Common myeloid progenitor, CD34-positive (primary cell): ENCODE measurements at regions not wholly inside any gene's neighbourhood (a gene's known extent, or its start where the extent isn't known, plus 50 kb on each side); places are given as distances from the start of the nearest gene placed in this dataset.

Source experiments
- CTCF ChIA-PET: fragments of 350-600 bp; sonication (Branson Sonifier 250); formaldehyde crosslinking; loops from one replicate; lab custom pipeline; 2021; ENCODE audit warnings: antibody characterized with exemption; lab: Charles Lee
- POLR2A ChIA-PET: fragments of 350-600 bp; sonication (Branson Sonifier 250); formaldehyde crosslinking; loops from one replicate; lab custom pipeline; 2021; ENCODE audit warnings: antibody characterized with exemption; lab: Charles Lee
- DNase-seq, 3 donors: peaks; one replicate each; pipeline versions ENCODE4 v3.0.0 to v3.0.0-alpha.2; 2013
- H3K27ac ChIP-seq, 2 experiments: 1 replicate in 1 of 2; 2 replicates in 1 of 2; pipeline ENCODE4 v1.7.0; 2013; ENCODE audit warnings: inconsistent platforms in 2 of 2, low read length in 2 of 2, mild to moderate bottlenecking in 2 of 2, low read depth in 1 of 2, moderate library complexity in 1 of 2; ENCODE audit not compliant: severe bottlenecking in 2 of 2, insufficient read depth in 1 of 2, poor library complexity in 1 of 2
- H3K27me3 ChIP-seq, 5 experiments: replicated peaks in 2 of 5; 1 replicate in 3 of 5; 2 replicates in 2 of 5; pipeline versions ENCODE4 v1.6.1 to v1.7.0; 2013; ENCODE audit warnings: low read length in 4 of 5, mild to moderate bottlenecking in 2 of 5, moderate library complexity in 2 of 5, inconsistent platforms in 1 of 5; ENCODE audit not compliant: insufficient read depth in 5 of 5, control insufficient read depth in 4 of 5
- H3K36me3 ChIP-seq, 4 experiments: 1 replicate in 2 of 4; 2 replicates in 2 of 4; pipeline versions ENCODE4 v1.6.1 to v1.7.0; 2013; ENCODE audit warnings: low read length in 3 of 4, control low read depth in 1 of 4, mild to moderate bottlenecking in 1 of 4; ENCODE audit not compliant: control insufficient read depth in 4 of 4, insufficient read depth in 4 of 4
- H3K4me1 ChIP-seq, 4 experiments: 1 replicate in 3 of 4; 2 replicates in 1 of 4; pipeline versions ENCODE4 v1.6.1 to v1.7.1; 2013; ENCODE audit warnings: low read length in 3 of 4, mild to moderate bottlenecking in 3 of 4, control low read depth in 1 of 4, inconsistent platforms in 1 of 4, moderate library complexity in 1 of 4; ENCODE audit not compliant: control insufficient read depth in 4 of 4, insufficient read depth in 4 of 4; ENCODE audit errors: control extremely low read depth in 1 of 4
- H3K4me3 ChIP-seq, 7 experiments: 1 replicate in 4 of 7; 2 replicates in 3 of 7; pipeline versions ENCODE4 v1.5.1 to v1.7.0; 2013; ENCODE audit warnings: mild to moderate bottlenecking in 7 of 7, low read length in 6 of 7, moderate library complexity in 6 of 7, inconsistent platforms in 2 of 7, low read depth in 2 of 7, control low read depth in 1 of 7; ENCODE audit not compliant: insufficient read depth in 4 of 7, control insufficient read depth in 1 of 7; ENCODE audit errors: extremely low read depth in 1 of 7
- H3K9me3 ChIP-seq, 5 experiments: 1 replicate in 4 of 5; 2 replicates in 1 of 5; pipeline versions ENCODE4 v1.6.1 to v1.7.1; 2013; ENCODE audit warnings: low read length in 4 of 5, mild to moderate bottlenecking in 2 of 5, inconsistent platforms in 1 of 5, low read depth in 1 of 5, moderate library complexity in 1 of 5; ENCODE audit not compliant: control insufficient read depth in 4 of 5, insufficient read depth in 2 of 5; ENCODE audit errors: control extremely low read depth in 1 of 5
- WGBS: methylation state at CpG from one replicate; pipeline ENCODE4 v1.1.5; 2013; ENCODE audit not compliant: insufficient coverage; 5-methylcytosine and 5-hydroxymethylcytosine counted together

DNA sequence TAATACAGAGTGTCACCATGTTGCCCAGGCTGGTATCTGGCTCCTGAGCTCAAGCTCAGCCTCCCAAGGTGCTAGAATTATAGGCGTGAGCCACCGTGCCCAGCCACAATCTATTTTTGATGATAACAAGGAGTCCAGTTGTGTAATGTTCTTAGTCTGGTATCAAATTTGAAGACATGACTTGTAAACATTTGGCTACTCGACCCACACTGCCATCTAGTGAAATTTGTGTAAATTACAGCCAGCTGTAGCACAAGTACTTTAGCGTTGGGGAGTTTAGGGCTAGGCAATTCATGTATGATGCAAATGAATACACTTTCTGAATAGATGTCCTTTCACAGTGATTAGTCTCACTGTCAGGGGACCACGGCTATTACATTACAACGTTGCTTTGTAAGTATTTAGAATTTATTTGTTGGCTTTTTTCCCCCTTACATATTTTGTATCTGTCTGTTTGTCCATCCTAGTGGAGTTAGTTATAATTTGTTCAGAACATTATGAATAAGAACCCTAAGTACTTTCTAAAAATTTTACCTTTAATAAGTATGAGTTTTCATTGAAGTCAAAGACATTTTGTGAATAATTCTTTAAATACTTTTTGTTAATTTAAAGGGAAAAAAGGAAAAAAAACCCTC is 139.7 kb downstream of the PRDM13 start:
- Histone ChIP-seq H3K27ac (no peak overlapping the region), H3K9me3 (no peaks in the 10 kb centered on the region), H3K27me3 (peaks cover 3 to 11% (median 8%) of the 10 kb centered on the region in 5 experiments), H3K4me3 (no peak overlapping the region), H3K36me3 (no peaks in the 10 kb centered on the region), H3K4me1 (no peaks in the 10 kb centered on the region)
- DNase-seq = peak; percentile 70 to 87 (median 80)
- 0% methylated on average over 3 of the region's 6 CpGs for WGBS
- ChIA-PET POLR2A (no interaction called here), CTCF (interaction anchor here (0.6 to 3.1 kb wide), 11 partner anchors 9 to 312 kb away, joined by 3 to 20 read pairs (median 4); no protein-coding TSS in a partner anchor)

- Histone ChIP-seq H3K9me3 (no peaks in the 10 kb centered on the region), H3K4me1 (no peaks in the 10 kb centered on the region), H3K36me3 (no peaks in the 10 kb centered on the region), H3K27me3 (peaks cover 0 to 4% (median 0%) of the 10 kb centered on the region in 5 experiments), H3K27ac (no peak overlapping the region), H3K4me3 (no peak overlapping the region)
- ChIA-PET POLR2A (no interaction called here), CTCF (interaction anchor here (1.9 kb wide), 1 partner anchor 16 kb away, joined by 6 read pairs; no protein-coding TSS in a partner anchor)
- no CpG with 5 or more reads among the region's 1 CpG for WGBS
- no peak for DNase-seq
Observed at GRCh38 chr6:99761711-99762110, 155.1 kb downstream of the PRDM13 start.

DNA sequence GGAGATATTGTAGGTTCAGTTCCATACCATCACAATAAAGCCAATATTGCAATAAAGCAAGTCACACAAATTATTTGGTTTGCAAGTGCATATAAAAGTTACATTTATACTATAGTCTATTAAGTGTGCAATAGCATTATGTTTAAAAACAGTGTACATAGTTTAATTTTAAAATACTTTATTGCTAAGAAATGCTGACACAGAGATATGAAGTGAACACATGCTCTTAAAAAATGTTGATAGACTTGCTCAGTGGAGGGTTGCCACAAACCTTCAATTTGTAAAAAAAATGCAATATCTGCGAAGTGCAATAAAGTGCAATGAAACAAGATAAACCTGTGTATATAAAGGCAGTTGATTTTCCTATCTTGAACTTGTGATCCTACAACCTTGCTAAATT is 161.5 kb downstream of the PRDM13 start:
- no peak for DNase-seq
- Histone ChIP-seq H3K27me3 (no peaks in the 10 kb centered on the region), H3K4me1 (no peaks in the 10 kb centered on the region), H3K9me3 (peaks cover 0 to 3% (median 1%) of the 10 kb centered on the region in 5 experiments), H3K27ac (no peak overlapping the region), H3K4me3 (no peak overlapping the region), H3K36me3 (no peaks in the 10 kb centered on the region)
- POLR2A ChIA-PET = no interaction called here
- whole genome bisulfite sequencing = no CpG with 5 or more reads among the region's 1 CpG
- CTCF ChIA-PET = interaction anchor here (0.6 kb wide), 1 partner anchor 501 kb away, joined by 3 read pairs; no protein-coding TSS in a partner anchor

DNA sequence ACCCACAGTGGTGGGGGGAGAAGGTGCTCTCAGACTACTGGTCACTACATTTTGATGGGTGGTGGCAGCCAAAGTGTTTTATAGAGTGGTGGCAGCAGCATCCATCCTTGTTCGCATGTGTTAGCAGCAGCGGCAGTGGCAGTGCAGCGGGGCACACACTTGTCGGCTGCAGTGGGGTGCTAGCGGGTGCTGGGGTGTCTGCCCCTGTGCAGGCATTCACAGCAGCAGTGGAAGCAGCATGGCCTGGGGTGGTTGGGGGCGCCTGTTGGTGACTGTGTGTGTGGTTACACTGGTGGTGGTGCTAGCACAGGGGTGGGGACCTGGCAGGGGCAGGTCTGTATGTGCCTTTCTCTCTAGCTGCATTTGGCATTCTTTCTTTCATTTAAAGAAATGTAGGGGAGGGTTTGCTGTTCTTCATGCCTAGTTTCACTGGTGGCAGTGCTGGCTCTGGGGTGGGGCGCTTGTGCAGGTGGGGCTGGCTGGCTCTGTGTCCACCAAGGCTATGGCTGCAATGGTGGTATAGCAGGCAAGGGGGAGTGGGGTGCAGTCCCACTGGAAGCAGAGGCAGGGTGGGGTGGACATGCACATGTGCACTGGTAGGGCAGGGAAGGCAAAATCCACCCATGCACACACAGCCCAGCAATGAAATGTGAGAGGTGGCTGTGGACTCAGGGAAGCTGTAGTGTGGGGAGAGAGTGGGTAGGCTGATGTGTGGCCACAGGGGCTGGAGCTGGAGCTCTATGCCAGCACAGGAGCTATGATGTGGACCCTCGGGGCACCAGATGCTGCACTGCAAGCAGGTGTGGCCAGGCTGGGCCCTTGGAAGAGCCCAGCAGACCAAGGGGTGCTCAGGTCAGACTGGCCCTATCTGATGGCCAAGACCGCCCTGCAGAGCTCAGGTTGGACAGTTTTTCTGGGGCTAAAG is 173.3 kb downstream of the PRDM13 start:
- peaks cover 0 to 7% (median 1%) of the 10 kb centered on the region in 5 experiments for H3K27me3 ChIP-seq
- ChIA-PET POLR2A (no interaction called here), CTCF (no interaction called here)
- DNase-seq = no peak
- H3K27ac ChIP-seq = no peak overlapping the region
- no peak overlapping the region for H3K4me3 ChIP-seq
- no peaks in the 10 kb centered on the region for H3K9me3 ChIP-seq
- 98% methylated on average over 7 of the region's 9 CpGs for WGBS
- H3K36me3 ChIP-seq = no peaks in the 10 kb centered on the region
- H3K4me1 ChIP-seq = no peaks in the 10 kb centered on the region

- H3K36me3 ChIP-seq = no peaks in the 10 kb centered on the region
- no peak for DNase-seq
- peaks cover 0 to 7% (median 1%) of the 10 kb centered on the region in 5 experiments for H3K27me3 ChIP-seq
- no peaks in the 10 kb centered on the region for H3K9me3 ChIP-seq
- no peak overlapping the region for H3K4me3 ChIP-seq
- no peaks in the 10 kb centered on the region for H3K4me1 ChIP-seq
- POLR2A ChIA-PET = no interaction called here
- WGBS = 100% methylated on average over 3 of the region's 3 CpGs
- H3K27ac ChIP-seq = no peak overlapping the region
- CTCF ChIA-PET = no interaction called here
Observed at GRCh38 chr6:99780556-99780885, 173.9 kb downstream of the PRDM13 start.

DNA sequence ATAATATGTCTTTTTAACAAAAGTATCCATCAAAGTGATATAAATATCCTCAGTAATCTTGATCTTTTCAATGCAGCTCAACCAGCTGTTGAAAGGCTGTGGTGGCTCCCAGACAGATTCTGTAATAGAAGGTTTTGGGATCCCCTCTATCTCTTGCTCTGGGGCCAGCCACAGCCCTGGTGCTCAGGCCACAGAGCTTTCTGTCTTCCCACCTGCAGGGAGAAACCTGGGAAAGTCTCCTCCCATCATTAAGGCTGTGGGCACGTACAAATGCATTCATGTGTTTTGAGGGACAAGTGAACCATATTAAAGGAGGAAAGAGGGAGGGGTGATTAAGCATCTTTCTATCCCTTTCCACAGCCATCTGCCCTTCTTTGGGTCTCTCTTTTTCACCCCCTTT is 183.1 kb downstream of the PRDM13 start:
- H3K4me1 ChIP-seq = no peaks in the 10 kb centered on the region

DNA sequence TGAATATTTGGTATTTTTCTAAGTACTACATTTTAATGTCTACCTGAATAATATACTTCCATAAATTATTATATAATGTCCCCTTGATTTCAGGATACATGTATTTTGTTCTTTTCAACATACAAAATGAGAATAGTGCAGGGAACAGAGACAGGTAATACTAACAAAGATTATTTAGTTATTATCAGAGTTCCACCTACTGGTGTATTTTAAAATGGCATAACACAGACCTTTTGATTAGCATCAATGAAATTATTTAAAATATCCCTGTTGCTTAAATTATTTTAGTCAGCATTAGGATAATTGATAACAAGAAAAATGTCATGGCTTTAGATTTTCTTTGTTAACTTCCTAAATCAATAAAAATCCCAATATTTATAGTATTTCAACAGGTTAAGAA is 184.0 kb downstream of the PRDM13 start:
- Histone ChIP-seq H3K4me1 (no peaks in the 10 kb centered on the region), H3K27me3 (peaks cover 0 to 14% (median 3%) of the 10 kb centered on the region in 5 experiments), H3K9me3 (no peaks in the 10 kb centered on the region), H3K4me3 (no peak overlapping the region), H3K27ac (no peak overlapping the region), H3K36me3 (no peaks in the 10 kb centered on the region)
- ChIA-PET POLR2A (no interaction called here), CTCF (interaction anchor here (0.9 kb wide), 1 partner anchor 31 kb away, joined by 4 read pairs; no protein-coding TSS in a partner anchor)
- DNase-seq = peak in 2 of 3 donors; percentile 1 to 8

More for the DNA sequence above, 183.1 kb downstream of the PRDM13 start:
- DNase-seq = no peak
- Histone ChIP-seq H3K36me3 (no peaks in the 10 kb centered on the region), H3K27me3 (peaks cover 0 to 10% (median 3%) of the 10 kb centered on the region in 5 experiments), H3K27ac (no peak overlapping the region), H3K4me3 (no peak overlapping the region), H3K9me3 (no peaks in the 10 kb centered on the region)
- ChIA-PET POLR2A (no interaction called here), CTCF (interaction anchor here (0.9 kb wide), 1 partner anchor 321 kb away, joined by 3 read pairs; no protein-coding TSS in a partner anchor)
- no CpG with 5 or more reads among the region's 1 CpG for WGBS
